Fibroblast of villous mesenchyme (primary cell): ENCODE measurements at regions not wholly inside any gene's neighbourhood (a gene's known extent, or its start where the extent isn't known, plus 50 kb on each side); places are given as distances from the start of the nearest gene placed in this dataset.
A peak's percentile ranks its signal among the peaks of the same experiment; 100 is the strongest.
"Not testable (repeated sequence)": the region's sequence is repeated elsewhere in the genome, so short reads cannot be mapped to it uniquely, and the experiment has no call there.

Source experiments
- DNase-seq: peaks from one replicate; pipeline ENCODE4 v3.0.0-alpha.2; 2010; ENCODE audit warnings: low read depth
- H3K4me3 ChIP-seq: 2 replicates; pipeline ENCODE4 v1.5.1; 2011; ENCODE audit warnings: low read depth, mild to moderate bottlenecking, low read length
- TF ChIP-seq, protein P1 (sequence below): IDR thresholded peaks from 2 replicates; pipeline ENCODE4 v1.5.1; 2012; ENCODE audit warnings: low read depth, mild to moderate bottlenecking, low read length; ENCODE audit not compliant: insufficient read depth

DNA sequence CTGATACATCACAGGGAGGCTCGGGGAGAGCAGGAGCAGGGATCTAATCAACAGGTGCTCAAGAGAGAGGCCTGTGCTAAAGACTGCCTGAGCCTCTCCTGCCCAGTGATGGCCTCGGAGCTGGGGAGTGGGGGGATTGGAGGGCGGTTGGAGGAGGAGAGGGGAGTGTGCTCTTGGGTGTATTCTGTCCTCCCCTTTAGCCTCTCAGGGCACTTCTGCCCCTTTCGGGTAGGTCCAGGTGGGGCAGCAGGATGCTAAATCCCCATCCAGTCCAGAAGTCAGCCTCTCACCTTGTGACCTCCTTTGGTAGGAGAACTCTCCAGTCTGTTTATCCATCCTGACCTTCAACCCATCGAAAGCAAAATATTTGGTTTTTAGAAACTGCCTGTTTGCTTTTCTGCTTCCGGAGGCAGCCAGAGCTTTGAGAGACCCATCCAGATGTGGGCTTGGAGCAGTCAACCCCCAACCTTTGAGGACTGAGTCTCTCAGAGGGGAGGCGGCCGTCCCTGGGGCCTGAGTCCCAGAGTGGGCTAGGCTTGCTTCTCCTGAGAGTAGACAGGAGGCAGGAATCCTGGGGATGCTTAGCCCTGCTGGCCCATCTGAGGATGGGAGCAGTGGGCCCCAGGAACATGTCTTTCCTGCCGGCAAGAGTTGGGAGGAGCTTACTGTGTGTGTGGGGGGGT, 105.2 kb upstream of the SYT13 start:
- TF ChIP-seq, protein P1, sequence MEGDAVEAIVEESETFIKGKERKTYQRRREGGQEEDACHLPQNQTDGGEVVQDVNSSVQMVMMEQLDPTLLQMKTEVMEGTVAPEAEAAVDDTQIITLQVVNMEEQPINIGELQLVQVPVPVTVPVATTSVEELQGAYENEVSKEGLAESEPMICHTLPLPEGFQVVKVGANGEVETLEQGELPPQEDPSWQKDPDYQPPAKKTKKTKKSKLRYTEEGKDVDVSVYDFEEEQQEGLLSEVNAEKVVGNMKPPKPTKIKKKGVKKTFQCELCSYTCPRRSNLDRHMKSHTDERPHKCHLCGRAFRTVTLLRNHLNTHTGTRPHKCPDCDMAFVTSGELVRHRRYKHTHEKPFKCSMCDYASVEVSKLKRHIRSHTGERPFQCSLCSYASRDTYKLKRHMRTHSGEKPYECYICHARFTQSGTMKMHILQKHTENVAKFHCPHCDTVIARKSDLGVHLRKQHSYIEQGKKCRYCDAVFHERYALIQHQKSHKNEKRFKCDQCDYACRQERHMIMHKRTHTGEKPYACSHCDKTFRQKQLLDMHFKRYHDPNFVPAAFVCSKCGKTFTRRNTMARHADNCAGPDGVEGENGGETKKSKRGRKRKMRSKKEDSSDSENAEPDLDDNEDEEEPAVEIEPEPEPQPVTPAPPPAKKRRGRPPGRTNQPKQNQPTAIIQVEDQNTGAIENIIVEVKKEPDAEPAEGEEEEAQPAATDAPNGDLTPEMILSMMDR: no peak
- DNase-seq: peak; percentile 28
- H3K4me3 ChIP-seq: no peak overlapping the region

GRCh38 chr11:45390407-45390806, 104.3 kb upstream of the SYT13 start:
- H3K4me3 ChIP-seq: no peak overlapping the region
- peak; percentile 28 for DNase-seq
- TF ChIP-seq, protein P1: no peak

GRCh38 chr11:45388472-45388871, 102.3 kb upstream of the SYT13 start:
- H3K4me3 ChIP-seq: no peak overlapping the region
- DNase-seq: no peak
- TF ChIP-seq, protein P1: no peak

- not testable (repeated sequence) for DNase-seq, H3K4me3 ChIP-seq
These were observed 101.7 kb upstream of the SYT13 start for GRCh38 chr11:45387885-45388284.

- H3K4me3 ChIP-seq: no peak overlapping the region
- DNase-seq: no peak
- TF ChIP-seq, protein P1: no peak
These were observed 100.8 kb upstream of the SYT13 start for GRCh38 chr11:45386972-45387371.

DNA sequence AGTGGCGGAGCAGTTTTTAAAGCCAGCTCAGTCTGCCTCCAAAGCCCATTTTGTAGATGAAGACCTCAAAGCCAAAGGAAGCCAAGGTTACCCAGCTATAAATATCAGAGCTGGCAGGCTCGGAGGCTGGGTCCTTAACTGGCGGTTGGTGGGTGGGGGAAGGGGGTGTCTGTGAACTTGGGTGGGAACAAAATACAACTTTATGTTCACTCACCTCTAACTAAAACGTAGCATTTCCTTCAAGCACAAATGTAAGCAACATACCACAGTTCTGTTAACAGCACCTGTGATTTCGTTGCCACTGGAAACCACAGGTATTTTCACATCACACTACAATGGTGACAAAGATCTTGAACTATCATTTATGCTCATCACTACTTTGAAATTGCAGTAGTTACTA, 99.7 kb upstream of the SYT13 start:
- DNase-seq: no peak

GRCh38 chr11:45385423-45385822, 99.3 kb upstream of the SYT13 start:
- DNase-seq: no peak
- H3K4me3 ChIP-seq: no peak overlapping the region
- TF ChIP-seq, protein P1: no peak

More for the DNA sequence above, 99.7 kb upstream of the SYT13 start:
- H3K4me3 ChIP-seq: no peak overlapping the region
- TF ChIP-seq, protein P1: no peak
